ENCODE measurements at regions not wholly inside any gene's neighbourhood (a gene's known extent, or its start where the extent isn't known, plus 50 kb on each side); places are given as distances from the start of the nearest gene placed in this dataset.

DNA sequence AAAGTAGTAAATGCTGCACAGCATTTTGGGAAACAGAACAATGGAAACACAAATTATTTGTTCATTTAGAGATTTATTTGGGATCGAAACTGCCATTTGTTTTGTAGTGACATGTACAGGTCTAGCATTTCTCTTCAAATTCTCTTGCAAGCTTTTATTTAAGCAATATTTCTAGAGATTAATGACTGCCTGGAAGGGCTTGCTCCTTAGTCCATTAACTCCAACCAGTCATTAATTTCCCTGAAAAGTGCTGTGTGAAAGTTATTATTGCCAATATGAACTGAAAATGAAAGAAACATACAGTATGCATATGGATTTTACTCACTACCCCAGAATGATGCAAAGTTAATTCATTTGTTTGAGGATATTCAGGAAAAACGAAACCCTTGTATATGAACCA lies 1349.6 kb upstream of the FLRT2 start:
- Mint-ChIP-seq H3K4me1 (no peaks in the 10 kb centered on the region; the same call in 2 of the 3 replicates), H3K27me3 (ENCODE audit: insufficient read depth, low read depth, poor library complexity) (no peaks in the 10 kb centered on the region), H3K27ac (no peak overlapping the region), H3K9me3 (no peaks in the 10 kb centered on the region), H3K36me3 (ENCODE audit: low read depth) (no peaks in the 10 kb centered on the region), H3K4me3 (no peak overlapping the region)
- no peaks in the 10 kb centered on the region for H3K9me2 ChIP-seq (ENCODE audit: insufficient read depth)
- H2AFZ ChIP-seq = no peak overlapping the region
- no peak for DNase-seq (ENCODE audit: low spot score)
- H3F3A ChIP-seq (replicated peaks; ENCODE audit: low read depth) = no peaks in the 10 kb centered on the region
- TF ChIP-seq ZNF331 (CRISPR knock-in tag; IDR thresholded peaks at IDR 0.05; ENCODE audit: low read depth) = no peak
- TF ChIP-seq JUNB (IDR thresholded peaks at IDR 0.05; ENCODE audit: unreplicated experiment) = no peak
- TF ChIP-seq CREB1 (CRISPR knock-in tag; IDR thresholded peaks at IDR 0.05; ENCODE audit: low read depth) = no peak
- TF ChIP-seq POLR2AphosphoS5 (IDR thresholded peaks at IDR 0.05; ENCODE audit: low read depth) = no peak
- TF ChIP-seq NANOG (IDR thresholded peaks at IDR 0.05; ENCODE audit: borderline replicate concordance) = no peak
- TF ChIP-seq, protein P1, sequence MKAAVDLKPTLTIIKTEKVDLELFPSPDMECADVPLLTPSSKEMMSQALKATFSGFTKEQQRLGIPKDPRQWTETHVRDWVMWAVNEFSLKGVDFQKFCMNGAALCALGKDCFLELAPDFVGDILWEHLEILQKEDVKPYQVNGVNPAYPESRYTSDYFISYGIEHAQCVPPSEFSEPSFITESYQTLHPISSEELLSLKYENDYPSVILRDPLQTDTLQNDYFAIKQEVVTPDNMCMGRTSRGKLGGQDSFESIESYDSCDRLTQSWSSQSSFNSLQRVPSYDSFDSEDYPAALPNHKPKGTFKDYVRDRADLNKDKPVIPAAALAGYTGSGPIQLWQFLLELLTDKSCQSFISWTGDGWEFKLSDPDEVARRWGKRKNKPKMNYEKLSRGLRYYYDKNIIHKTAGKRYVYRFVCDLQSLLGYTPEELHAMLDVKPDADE (IDR thresholded peaks at IDR 0.05) = no peak
- no peak for TF ChIP-seq STAT1 (IDR thresholded peaks at IDR 0.05; ENCODE audit: unreplicated experiment)
- TF ChIP-seq, protein P2, sequence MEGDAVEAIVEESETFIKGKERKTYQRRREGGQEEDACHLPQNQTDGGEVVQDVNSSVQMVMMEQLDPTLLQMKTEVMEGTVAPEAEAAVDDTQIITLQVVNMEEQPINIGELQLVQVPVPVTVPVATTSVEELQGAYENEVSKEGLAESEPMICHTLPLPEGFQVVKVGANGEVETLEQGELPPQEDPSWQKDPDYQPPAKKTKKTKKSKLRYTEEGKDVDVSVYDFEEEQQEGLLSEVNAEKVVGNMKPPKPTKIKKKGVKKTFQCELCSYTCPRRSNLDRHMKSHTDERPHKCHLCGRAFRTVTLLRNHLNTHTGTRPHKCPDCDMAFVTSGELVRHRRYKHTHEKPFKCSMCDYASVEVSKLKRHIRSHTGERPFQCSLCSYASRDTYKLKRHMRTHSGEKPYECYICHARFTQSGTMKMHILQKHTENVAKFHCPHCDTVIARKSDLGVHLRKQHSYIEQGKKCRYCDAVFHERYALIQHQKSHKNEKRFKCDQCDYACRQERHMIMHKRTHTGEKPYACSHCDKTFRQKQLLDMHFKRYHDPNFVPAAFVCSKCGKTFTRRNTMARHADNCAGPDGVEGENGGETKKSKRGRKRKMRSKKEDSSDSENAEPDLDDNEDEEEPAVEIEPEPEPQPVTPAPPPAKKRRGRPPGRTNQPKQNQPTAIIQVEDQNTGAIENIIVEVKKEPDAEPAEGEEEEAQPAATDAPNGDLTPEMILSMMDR (conservative IDR thresholded peaks at IDR 0.05; ENCODE audit: low read depth in 2 of 2) = no peak
- no peak for TF ChIP-seq EZH2phosphoT487 (IDR thresholded peaks at IDR 0.05; ENCODE audit: unreplicated experiment)
- TF ChIP-seq, protein P3, sequence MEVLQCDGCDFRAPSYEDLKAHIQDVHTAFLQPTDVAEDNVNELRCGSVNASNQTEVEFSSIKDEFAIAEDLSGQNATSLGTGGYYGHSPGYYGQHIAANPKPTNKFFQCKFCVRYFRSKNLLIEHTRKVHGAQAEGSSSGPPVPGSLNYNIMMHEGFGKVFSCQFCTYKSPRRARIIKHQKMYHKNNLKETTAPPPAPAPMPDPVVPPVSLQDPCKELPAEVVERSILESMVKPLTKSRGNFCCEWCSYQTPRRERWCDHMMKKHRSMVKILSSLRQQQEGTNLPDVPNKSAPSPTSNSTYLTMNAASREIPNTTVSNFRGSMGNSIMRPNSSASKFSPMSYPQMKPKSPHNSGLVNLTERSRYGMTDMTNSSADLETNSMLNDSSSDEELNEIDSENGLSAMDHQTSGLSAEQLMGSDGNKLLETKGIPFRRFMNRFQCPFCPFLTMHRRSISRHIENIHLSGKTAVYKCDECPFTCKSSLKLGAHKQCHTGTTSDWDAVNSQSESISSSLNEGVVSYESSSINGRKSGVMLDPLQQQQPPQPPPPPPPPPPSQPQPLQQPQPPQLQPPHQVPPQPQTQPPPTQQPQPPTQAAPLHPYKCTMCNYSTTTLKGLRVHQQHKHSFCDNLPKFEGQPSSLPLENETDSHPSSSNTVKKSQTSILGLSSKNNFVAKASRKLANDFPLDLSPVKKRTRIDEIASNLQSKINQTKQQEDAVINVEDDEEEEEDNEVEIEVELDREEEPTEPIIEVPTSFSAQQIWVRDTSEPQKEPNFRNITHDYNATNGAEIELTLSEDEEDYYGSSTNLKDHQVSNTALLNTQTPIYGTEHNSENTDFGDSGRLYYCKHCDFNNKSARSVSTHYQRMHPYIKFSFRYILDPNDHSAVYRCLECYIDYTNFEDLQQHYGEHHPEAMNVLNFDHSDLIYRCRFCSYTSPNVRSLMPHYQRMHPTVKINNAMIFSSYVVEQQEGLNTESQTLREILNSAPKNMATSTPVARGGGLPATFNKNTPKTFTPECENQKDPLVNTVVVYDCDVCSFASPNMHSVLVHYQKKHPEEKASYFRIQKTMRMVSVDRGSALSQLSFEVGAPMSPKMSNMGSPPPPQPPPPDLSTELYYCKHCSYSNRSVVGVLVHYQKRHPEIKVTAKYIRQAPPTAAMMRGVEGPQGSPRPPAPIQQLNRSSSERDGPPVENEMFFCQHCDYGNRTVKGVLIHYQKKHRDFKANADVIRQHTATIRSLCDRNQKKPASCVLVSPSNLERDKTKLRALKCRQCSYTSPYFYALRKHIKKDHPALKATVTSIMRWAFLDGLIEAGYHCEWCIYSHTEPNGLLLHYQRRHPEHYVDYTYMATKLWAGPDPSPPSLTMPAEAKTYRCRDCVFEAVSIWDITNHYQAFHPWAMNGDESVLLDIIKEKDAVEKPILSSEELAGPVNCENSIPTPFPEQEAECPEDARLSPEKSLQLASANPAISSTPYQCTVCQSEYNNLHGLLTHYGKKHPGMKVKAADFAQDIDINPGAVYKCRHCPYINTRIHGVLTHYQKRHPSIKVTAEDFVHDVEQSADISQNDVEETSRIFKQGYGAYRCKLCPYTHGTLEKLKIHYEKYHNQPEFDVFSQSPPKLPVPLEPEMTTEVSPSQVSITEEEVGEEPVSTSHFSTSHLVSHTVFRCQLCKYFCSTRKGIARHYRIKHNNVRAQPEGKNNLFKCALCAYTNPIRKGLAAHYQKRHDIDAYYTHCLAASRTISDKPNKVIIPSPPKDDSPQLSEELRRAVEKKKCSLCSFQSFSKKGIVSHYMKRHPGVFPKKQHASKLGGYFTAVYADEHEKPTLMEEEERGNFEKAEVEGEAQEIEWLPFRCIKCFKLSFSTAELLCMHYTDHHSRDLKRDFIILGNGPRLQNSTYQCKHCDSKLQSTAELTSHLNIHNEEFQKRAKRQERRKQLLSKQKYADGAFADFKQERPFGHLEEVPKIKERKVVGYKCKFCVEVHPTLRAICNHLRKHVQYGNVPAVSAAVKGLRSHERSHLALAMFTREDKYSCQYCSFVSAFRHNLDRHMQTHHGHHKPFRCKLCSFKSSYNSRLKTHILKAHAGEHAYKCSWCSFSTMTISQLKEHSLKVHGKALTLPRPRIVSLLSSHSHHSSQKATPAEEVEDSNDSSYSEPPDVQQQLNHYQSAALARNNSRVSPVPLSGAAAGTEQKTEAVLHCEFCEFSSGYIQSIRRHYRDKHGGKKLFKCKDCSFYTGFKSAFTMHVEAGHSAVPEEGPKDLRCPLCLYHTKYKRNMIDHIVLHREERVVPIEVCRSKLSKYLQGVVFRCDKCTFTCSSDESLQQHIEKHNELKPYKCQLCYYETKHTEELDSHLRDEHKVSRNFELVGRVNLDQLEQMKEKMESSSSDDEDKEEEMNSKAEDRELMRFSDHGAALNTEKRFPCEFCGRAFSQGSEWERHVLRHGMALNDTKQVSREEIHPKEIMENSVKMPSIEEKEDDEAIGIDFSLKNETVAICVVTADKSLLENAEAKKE (CRISPR knock-in tag; IDR thresholded peaks at IDR 0.05) = no peak
- no peaks in the 10 kb centered on the region for H3K79me2 ChIP-seq (replicated peaks; ENCODE audit: insufficient read depth)
- H3K4me1 ChIP-seq (ENCODE audit: insufficient read depth) = no peaks in the 10 kb centered on the region
- ATAC-seq = no peak
- H3K4me3 ChIP-seq = no peak overlapping the region
- no peaks in the 10 kb centered on the region for H3K36me3 ChIP-seq (ENCODE audit: insufficient read depth)
- H3K27me3 ChIP-seq (ENCODE audit: insufficient read depth) = no peaks in the 10 kb centered on the region
- H3K27ac ChIP-seq (ENCODE audit: low read depth) = no peak overlapping the region
- H4K20me1 ChIP-seq (replicated peaks; ENCODE audit: insufficient read depth) = no peaks in the 10 kb centered on the region
- H3K4me2 ChIP-seq = no peak overlapping the region

Data from GM23338 (cell line).